D721Med (cell line): ENCODE measurements at regions not wholly inside any gene's neighbourhood (a gene's known extent, or its start where the extent isn't known, plus 50 kb on each side); places are given as distances from the start of the nearest gene placed in this dataset.

Experiments used
- DNase-seq: peaks from one replicate; pipeline ENCODE4 v3.0.0; 2011; ENCODE audit warnings: low spot score; ENCODE audit not compliant: insufficient read length
- FAIRE-seq: peaks from 2 replicates; lab custom pipeline; 2011; peaks lifted over from hg19 to GRCh38; lab: Jason Lieb, UNC
- CTCF ChIP-seq: IDR thresholded peaks from 2 replicates; pipeline ENCODE4 v1.5.1; 2012; ENCODE audit warnings: mild to moderate bottlenecking, control low read depth; ENCODE audit not compliant: insufficient read depth; ENCODE audit errors: missing control alignments

DNA sequence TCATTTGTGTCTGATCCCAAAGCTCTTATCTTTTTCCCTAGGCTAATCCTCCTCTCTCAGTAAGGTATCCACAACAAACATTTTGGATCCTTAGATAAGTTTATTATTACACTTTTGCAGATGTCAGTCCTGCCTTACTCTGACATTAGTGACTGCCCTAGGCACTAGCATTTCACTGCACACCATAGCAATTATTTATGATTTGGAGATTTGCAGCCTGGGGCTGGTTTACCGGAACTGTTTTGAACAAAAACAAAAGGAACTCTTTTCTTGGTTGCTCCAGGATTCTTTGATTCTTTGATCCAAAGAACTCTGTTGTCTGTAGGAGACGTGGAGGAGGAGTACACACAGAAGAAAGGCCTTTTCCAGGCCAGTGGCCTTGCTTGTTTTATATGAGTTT, 80.4 kb downstream of the EDNRB start:
- no peak for FAIRE-seq
- no peak for DNase-seq
- no peak for TF ChIP-seq CTCF

DNA sequence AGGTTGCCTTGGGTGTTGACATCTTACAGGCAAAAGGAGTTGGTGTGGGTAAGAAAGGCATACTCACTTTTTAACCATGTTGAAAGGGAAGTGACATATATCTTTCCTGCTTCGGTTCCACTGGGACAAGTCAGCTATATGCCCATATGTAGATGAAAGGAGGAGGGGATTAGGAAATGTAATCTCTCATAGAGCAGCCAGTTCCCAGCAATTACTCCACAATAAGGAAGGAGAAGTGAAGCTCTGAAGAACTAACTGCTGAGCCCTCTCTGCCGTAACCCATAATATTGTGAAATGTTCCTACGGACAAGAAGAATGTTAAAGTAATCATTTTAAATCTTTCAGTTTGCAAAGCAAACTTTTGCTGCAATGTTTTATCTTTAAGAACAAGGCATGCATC, 82.2 kb downstream of the EDNRB start:
- no peak for FAIRE-seq
- no peak for DNase-seq
- no peak for TF ChIP-seq CTCF

DNA sequence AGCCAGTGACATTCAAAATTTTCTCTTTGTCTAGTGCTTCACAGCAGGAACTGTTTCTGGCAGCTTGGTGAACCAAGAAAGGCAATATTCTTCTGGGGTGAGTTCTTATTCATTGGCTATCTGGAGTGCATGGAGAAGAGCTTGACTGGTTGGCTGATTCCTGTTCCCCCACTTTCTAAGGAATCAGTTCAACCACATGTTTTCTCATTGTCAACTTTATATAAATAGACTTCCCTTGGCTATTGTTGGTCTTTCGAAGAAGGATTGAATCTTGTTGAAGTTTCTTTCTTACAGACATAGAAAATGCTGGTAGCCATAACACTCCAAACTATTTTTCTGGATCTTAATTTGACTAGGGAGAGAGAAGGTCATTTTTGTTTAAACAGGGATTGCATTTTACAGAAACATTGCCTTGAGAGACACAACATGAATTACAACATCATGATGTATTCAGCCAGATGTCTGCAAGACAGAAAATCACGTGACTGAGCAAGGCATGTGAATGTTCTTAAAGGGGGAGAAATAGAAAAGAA, 85.2 kb downstream of the EDNRB start:
- FAIRE-seq = no peak
- TF ChIP-seq CTCF = no peak
- DNase-seq = no peak

DNA sequence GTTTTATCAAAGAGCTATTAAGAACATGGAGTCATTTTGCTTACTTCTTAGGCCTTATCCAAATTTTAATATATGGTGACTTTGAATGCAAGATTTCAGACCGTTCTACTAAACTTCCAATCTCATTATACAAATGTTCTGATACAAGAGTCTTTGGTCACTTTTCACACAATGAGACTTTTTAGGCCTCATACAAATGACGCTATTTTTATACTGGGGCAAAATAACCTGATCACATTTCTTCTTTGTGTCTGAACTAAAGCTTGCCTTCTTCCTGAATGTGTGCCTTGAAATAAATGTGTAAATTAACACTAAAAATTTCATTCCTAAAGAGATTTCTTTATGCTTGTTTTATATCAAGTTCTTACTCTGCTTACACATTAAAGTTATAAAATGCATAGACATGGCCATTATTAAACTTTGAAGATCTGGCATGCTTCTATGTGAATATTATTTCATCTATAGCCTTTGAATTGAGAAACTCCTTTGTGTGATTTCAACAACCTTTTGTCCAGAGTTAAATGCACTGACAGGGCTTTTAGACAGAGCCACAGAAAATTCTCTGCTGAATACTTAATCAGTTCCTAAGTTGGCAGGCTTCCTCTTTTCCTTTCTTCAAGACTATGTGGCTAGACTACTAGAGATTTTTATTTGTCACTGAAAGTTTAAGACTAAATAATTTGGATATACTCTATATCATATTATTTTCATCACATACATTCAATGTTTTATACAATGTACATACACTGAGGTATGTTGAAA, 86.1 kb downstream of the EDNRB start:
- TF ChIP-seq CTCF = no peak
- FAIRE-seq (no peak), DNase-seq (no peak)

DNA sequence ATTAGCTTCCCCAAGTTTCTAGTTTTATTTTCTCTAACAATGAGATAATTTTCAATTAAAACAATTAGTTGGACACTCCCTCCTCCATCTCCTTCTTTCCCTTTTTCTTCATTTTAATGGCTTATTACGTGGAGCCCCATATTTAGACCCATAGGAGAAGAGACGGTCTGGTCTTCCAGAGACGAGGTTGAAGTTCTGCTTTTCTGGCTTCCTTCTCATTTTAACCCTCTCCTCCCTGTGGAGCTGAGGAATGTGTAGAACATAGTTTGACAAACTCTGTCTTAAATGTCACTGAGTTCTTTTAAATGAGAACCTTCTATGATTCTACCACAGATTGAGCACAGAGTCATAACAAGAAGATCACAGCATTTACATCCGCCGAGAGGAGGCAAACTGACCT, 86.8 kb downstream of the EDNRB start:
- DNase-seq = no peak
- FAIRE-seq = no peak
- no peak for TF ChIP-seq CTCF

- DNase-seq = no peak
- no peak for FAIRE-seq
- no peak for TF ChIP-seq CTCF
Observed at GRCh38 chr13:77829963-77830362, 88.7 kb downstream of the EDNRB start.

DNA sequence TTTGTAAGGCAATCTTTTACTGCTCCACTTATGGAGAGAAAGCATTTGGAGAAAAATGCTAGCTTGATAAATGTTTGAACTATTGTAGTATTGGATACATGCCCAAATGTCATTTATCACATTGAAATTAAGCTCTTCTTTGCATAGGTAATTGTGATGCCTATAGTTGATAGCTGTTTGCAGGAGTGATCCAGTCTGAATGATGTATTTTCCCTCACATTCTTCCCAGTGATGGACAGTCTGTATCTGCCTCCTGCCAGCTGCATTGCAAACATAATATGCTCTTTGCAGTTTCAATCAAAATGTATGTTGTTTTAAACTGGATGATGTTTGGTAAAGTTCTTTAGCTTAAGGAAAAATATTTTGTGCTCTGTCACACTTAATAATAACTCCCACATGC, 89.8 kb downstream of the EDNRB start:
- no peak for TF ChIP-seq CTCF
- FAIRE-seq (no peak), DNase-seq (no peak)
